ENCODE measurements at regions not wholly inside any gene's neighbourhood (a gene's known extent, or its start where the extent isn't known, plus 50 kb on each side); places are given as distances from the start of the nearest gene placed in this dataset.

DNA sequence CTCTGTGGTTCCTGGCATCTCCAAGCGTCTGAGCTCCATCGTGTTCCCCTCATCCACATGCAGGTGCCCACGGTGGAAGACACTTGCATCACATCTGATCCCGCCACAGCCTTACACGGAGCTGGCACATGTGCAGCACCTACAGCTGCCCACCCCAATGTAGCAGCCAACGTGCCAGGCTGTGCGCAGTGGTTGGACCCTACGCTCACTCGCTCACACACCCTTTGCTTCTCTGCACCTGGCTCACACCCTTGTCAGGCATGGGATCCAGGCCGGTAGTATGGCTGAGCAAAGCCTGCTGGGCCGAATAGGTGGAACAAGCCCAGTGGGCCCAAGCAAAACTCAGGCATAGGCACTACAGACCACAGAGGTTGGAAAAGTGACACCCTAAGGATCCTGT lies 567.2 kb downstream of the FSCB start:
- Histone ChIP-seq H4K20me1 (ENCODE audit: insufficient read depth) (no peaks in the 10 kb centered on the region), H3F3A (replicated peaks; ENCODE audit: insufficient read depth) (no peaks in the 10 kb centered on the region), H2AFZ (ENCODE audit: low read depth) (no peak overlapping the region), H3K27me3 (ENCODE audit: insufficient read depth) (no peaks in the 10 kb centered on the region), H3K4me3 (ENCODE audit: low read depth in 2 of 2, low read length in 1 of 2) (no peak overlapping the region), H3K9me2 (no peaks in the 10 kb centered on the region), H3K36me3 (replicated peaks in 1 of 2; ENCODE audit: control insufficient read depth in 1 of 2, insufficient read depth in 2 of 2, low read length in 1 of 2) (no peaks in the 10 kb centered on the region), H3K4me2 (no peak overlapping the region), H3K27ac (ENCODE audit: low read depth in 2 of 2, low read length in 1 of 2) (no peak overlapping the region), H3K9me3 (no peaks in the 10 kb centered on the region), H3K4me1 (ENCODE audit: control insufficient read depth in 1 of 2, insufficient read depth in 2 of 2, low read depth in 1 of 2, low read length in 1 of 2) (no peaks in the 10 kb centered on the region), H3K9ac (no peak overlapping the region), H3K79me2 (ENCODE audit: insufficient read depth) (no peaks in the 10 kb centered on the region)
- ChIA-PET CTCF (no interaction called here), POLR2A (no interaction called here)
- DNase-seq, result no peak
- WGBS (ENCODE audit: low lambda C conversion rate), result 17% methylated on average over 2 of the region's 11 CpGs
- TF ChIP-seq RXRA (IDR thresholded peaks at IDR 0.05; ENCODE audit: borderline replicate concordance, low read depth), result no peak
- TF ChIP-seq RCOR1 (IDR thresholded peaks at IDR 0.05; ENCODE audit: low read length), result no peak
- no peak for TF ChIP-seq TCF12 (IDR thresholded peaks at IDR 0.05)
- TF ChIP-seq CHD2 (IDR thresholded peaks at IDR 0.05; ENCODE audit: low read length, partially characterized antibody), result no peak
- no peak for TF ChIP-seq NRF1 (IDR thresholded peaks at IDR 0.05; ENCODE audit: low read depth, low read length)
- TF ChIP-seq, protein P1, sequence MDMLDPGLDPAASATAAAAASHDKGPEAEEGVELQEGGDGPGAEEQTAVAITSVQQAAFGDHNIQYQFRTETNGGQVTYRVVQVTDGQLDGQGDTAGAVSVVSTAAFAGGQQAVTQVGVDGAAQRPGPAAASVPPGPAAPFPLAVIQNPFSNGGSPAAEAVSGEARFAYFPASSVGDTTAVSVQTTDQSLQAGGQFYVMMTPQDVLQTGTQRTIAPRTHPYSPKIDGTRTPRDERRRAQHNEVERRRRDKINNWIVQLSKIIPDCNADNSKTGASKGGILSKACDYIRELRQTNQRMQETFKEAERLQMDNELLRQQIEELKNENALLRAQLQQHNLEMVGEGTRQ (IDR thresholded peaks at IDR 0.05; ENCODE audit: borderline replicate concordance, low read depth, low read length), result no peak
- TF ChIP-seq, protein P2, sequence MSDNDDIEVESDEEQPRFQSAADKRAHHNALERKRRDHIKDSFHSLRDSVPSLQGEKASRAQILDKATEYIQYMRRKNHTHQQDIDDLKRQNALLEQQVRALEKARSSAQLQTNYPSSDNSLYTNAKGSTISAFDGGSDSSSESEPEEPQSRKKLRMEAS (IDR thresholded peaks at IDR 0.05; ENCODE audit: low read depth), result no peak
- TF ChIP-seq GABPA (IDR thresholded peaks at IDR 0.05; ENCODE audit: low read depth), result no peak
- TF ChIP-seq SMC3 (IDR thresholded peaks at IDR 0.05; ENCODE audit: low read depth, low read length), result no peak
- TF ChIP-seq, protein P3, sequence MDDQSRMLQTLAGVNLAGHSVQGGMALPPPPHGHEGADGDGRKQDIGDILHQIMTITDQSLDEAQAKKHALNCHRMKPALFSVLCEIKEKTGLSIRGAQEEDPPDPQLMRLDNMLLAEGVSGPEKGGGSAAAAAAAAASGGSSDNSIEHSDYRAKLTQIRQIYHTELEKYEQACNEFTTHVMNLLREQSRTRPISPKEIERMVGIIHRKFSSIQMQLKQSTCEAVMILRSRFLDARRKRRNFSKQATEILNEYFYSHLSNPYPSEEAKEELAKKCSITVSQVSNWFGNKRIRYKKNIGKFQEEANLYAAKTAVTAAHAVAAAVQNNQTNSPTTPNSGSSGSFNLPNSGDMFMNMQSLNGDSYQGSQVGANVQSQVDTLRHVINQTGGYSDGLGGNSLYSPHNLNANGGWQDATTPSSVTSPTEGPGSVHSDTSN (IDR thresholded peaks at IDR 0.05), result no peak
- TF ChIP-seq, protein P4, sequence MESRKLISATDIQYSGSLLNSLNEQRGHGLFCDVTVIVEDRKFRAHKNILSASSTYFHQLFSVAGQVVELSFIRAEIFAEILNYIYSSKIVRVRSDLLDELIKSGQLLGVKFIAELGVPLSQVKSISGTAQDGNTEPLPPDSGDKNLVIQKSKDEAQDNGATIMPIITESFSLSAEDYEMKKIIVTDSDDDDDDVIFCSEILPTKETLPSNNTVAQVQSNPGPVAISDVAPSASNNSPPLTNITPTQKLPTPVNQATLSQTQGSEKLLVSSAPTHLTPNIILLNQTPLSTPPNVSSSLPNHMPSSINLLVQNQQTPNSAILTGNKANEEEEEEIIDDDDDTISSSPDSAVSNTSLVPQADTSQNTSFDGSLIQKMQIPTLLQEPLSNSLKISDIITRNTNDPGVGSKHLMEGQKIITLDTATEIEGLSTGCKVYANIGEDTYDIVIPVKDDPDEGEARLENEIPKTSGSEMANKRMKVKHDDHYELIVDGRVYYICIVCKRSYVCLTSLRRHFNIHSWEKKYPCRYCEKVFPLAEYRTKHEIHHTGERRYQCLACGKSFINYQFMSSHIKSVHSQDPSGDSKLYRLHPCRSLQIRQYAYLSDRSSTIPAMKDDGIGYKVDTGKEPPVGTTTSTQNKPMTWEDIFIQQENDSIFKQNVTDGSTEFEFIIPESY (IDR thresholded peaks at IDR 0.05; ENCODE audit: borderline replicate concordance, low read depth), result no peak

DNA sequence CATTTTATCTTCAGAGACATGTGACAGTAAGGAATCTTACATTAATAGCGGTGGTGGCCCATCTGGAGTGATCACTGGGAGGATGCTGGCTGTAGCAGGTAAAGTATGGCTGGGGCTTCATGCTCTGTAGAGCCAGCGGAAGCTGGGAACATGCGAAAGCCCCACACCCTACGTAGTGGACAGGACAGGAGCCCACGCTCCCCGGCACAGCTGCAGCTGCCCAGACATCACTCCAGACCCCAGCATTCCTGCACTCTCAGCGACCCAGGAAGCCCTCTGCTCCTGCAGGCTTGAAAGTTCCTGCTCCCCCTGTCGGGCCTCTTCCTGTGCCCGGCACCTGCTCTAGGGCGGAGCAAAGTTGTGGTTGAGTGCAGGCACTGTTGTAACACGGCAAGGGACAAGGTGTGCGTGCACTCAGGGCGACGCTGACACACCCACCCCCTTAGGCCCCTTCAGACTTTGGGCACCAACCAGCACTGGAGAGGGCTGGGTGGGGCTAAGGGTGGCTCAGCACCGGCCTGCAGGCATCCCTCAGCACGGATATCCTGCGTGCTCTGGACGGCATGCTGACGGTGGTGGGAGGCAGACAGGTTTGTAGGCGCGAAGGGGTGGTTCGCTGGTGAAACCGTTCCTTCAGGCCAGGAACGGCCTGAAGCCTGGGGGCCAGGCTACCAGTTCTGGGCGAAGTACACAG lies 568.3 kb downstream of the FSCB start:
- H3K4me3 ChIP-seq (ENCODE audit: low read depth in 2 of 2, low read length in 1 of 2), result no peak overlapping the region
- H3K9ac ChIP-seq, result no peak overlapping the region
- ChIA-PET CTCF (no interaction called here), POLR2A (no interaction called here)
- H3K9me2 ChIP-seq, result no peaks in the 10 kb centered on the region
- H3K4me2 ChIP-seq, result no peak overlapping the region
- 0% methylated on average over 1 of the region's 25 CpGs for WGBS (ENCODE audit: low lambda C conversion rate)
- no peaks in the 10 kb centered on the region for H3K27me3 ChIP-seq (ENCODE audit: insufficient read depth)
- H3K4me1 ChIP-seq (ENCODE audit: control insufficient read depth in 1 of 2, insufficient read depth in 2 of 2, low read depth in 1 of 2, low read length in 1 of 2), result no peaks in the 10 kb centered on the region
- H3K9me3 ChIP-seq, result no peaks in the 10 kb centered on the region
- H3K79me2 ChIP-seq (ENCODE audit: insufficient read depth), result no peaks in the 10 kb centered on the region
- H2AFZ ChIP-seq (ENCODE audit: low read depth), result no peak overlapping the region
- DNase-seq, result no peak
- H3K27ac ChIP-seq (ENCODE audit: low read depth in 2 of 2, low read length in 1 of 2), result no peak overlapping the region
- H3F3A ChIP-seq (replicated peaks; ENCODE audit: insufficient read depth), result no peaks in the 10 kb centered on the region
- TF ChIP-seq FOXM1 (IDR thresholded peaks at IDR 0.05; ENCODE audit: low read depth) (no peak), EZH2phosphoT487 (IDR thresholded peaks at IDR 0.05; ENCODE audit: borderline replicate concordance, low read depth) (no peak), JUND (IDR thresholded peaks at IDR 0.05) (no peak), POLR2AphosphoS5 (IDR thresholded peaks at IDR 0.05; ENCODE audit: low read depth, low read length) (no peak), RAD21 (IDR thresholded peaks at IDR 0.05; ENCODE audit: low read length) (no peak), TCF12 (IDR thresholded peaks at IDR 0.05) (no peak), GATA2 (CRISPR knock-in tag; IDR thresholded peaks at IDR 0.05) (no peak), YY1 (IDR thresholded peaks at IDR 0.05; ENCODE audit: low read depth) (no peak), FOXJ3 (CRISPR knock-in tag; IDR thresholded peaks at IDR 0.05) (no peak)
- TF ChIP-seq, protein P3 (IDR thresholded peaks at IDR 0.05), result no peak
- TF ChIP-seq, protein P2 (IDR thresholded peaks at IDR 0.05; ENCODE audit: low read depth), result no peak
- TF ChIP-seq, protein P5, sequence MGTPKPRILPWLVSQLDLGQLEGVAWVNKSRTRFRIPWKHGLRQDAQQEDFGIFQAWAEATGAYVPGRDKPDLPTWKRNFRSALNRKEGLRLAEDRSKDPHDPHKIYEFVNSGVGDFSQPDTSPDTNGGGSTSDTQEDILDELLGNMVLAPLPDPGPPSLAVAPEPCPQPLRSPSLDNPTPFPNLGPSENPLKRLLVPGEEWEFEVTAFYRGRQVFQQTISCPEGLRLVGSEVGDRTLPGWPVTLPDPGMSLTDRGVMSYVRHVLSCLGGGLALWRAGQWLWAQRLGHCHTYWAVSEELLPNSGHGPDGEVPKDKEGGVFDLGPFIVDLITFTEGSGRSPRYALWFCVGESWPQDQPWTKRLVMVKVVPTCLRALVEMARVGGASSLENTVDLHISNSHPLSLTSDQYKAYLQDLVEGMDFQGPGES (IDR thresholded peaks at IDR 0.05; ENCODE audit: low read depth, low read length), result no peak
- no peaks in the 10 kb centered on the region for H3K36me3 ChIP-seq (replicated peaks in 1 of 2; ENCODE audit: control insufficient read depth in 1 of 2, insufficient read depth in 2 of 2, low read length in 1 of 2)
- no peaks in the 10 kb centered on the region for H4K20me1 ChIP-seq (ENCODE audit: insufficient read depth)

All from SK-N-SH (cell line).